Kasumi-1 (cell line): ENCODE measurements at regions not wholly inside any gene's neighbourhood (a gene's known extent, or its start where the extent isn't known, plus 50 kb on each side); places are given as distances from the start of the nearest gene placed in this dataset.
"Not testable (repeated sequence)": the region's sequence is repeated elsewhere in the genome, so short reads cannot be mapped to it uniquely, and the experiment has no call there.

Source experiments
- DNase-seq, 2 experiments: peaks; one replicate each; lab custom pipeline; 2025; lab: John Stamatoyannopoulos, UW

GRCh38 chr1:197985351-197985750 is 68.2 kb downstream of the LHX9 start:
- no peak for DNase-seq

- no peak for DNase-seq
Observed at GRCh38 chr1:197986817-197987216, 69.6 kb downstream of the LHX9 start.

DNA sequence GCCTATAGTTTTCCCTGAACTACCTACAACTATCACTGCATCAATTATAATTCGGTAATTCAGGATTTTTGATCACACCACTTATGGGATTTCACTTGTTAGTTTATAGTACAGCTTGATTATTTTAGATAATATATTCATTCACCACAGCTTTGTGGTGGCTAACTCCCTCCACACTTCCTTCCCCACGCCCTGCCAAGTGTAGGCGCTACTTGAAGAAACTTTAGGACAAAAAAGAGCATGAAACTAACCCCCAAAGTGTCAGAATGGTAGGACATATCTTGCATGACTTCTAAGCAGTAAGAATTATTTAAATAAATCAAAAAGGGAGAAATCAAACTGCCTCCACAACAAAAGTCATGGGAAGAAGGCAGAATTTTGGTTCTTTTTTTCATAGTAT is 70.1 kb downstream of the LHX9 start:
- no peak for DNase-seq

- not testable (repeated sequence) for DNase-seq
Observed at GRCh38 chr1:197988581-197988980, 71.4 kb downstream of the LHX9 start.

GRCh38 chr1:197989058-197989457 is 71.9 kb downstream of the LHX9 start:
- DNase-seq, result no peak

DNA sequence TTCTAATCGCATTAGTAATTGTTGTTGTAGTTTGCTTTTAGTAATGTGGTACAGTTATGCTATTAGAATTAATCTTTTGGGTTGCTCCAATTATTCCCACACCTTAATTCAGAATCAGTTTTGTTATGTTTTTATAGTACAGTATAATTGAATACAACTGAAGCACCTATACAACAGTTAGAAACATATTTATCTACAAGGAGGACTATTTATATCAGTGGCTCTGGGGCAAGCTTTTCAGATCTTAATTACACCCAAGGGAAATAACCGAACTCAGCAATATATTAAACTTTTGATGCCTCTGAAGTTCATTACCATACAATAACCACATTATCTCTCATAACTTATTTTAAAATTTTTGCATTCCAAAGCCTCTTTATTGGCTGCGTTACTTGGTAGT is 74.4 kb downstream of the LHX9 start:
- DNase-seq, result no peak

GRCh38 chr1:197994907-197995407 is 77.8 kb downstream of the LHX9 start:
- no peak for DNase-seq

DNA sequence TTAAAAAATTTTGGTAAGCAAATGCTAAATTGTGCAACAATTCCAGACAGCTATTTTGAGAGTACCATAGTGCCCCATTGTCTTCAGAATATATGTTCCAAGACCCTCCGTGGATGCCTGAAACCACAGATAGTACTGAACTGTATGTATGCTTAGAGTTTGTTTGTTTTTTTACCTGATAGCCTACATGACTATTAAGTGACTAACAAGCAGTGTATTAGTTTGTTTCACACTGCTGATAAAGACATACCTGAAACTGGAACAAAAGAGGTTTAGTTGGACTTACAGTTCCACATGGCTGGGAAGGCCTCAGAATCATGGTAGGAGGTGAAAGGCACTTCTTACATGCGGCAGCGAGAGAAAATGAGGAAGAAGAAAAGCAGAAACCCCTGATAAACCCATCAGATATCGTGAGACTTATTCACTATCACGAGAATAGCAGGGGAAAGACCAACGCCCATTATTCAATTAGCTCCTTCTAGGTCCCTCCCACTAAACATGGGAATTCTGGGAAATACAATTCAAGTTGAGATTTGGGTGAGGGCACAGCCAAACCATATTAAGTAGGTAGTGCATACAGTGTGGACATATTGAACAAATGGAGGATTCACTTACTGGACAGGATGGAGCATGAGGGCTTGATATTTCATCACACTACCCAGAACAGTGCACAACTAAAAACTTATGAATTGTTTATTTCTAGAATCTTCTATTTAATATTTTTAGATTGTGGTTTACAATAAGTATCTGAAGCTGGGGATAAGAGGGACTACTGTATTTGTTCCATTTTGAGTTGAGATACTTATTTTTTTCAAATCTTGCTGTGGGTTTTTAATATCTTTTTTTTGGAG is 78.5 kb downstream of the LHX9 start:
- no peak for DNase-seq

DNA sequence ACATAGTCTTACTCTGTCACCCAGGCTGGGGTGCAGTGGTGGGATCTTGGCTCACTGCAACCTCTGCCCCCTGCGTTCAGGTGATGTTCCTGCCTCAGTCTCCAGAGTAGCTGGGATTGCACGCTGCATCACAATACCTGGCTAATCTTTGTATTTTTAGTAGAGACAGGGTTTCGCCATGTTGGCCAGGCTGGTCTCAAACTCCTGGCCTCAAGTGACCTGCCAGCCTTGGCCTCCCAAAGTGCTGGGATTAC is 79.0 kb downstream of the LHX9 start:
- DNase-seq, result not testable (repeated sequence)

DNA sequence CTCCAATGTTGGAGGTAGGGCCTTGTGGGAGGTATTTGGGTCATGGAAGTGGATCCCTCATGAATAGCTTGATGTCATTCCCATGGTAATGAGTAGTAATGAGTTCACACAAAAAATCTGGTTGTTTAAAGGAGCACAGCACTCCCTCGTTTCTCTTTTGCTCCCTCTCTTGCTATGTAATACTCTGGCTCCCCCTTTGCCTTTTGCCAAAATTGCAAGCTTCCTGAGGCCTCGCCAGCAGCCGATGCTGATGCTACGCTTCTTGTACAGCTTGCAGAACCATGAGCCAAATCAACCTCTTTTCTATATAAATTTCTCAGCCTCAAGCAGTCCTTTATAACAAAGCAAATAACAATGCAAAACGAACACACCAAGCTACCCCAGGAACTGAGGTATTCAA is 80.9 kb downstream of the LHX9 start:
- DNase-seq, result no peak

GRCh38 chr1:198001776-198002408 is 84.7 kb downstream of the LHX9 start:
- DNase-seq, result no peak

GRCh38 chr1:198003468-198003867 is 86.3 kb downstream of the LHX9 start:
- no peak for DNase-seq

GRCh38 chr1:198007011-198007410 is 89.8 kb downstream of the LHX9 start:
- DNase-seq, result no peak

DNA sequence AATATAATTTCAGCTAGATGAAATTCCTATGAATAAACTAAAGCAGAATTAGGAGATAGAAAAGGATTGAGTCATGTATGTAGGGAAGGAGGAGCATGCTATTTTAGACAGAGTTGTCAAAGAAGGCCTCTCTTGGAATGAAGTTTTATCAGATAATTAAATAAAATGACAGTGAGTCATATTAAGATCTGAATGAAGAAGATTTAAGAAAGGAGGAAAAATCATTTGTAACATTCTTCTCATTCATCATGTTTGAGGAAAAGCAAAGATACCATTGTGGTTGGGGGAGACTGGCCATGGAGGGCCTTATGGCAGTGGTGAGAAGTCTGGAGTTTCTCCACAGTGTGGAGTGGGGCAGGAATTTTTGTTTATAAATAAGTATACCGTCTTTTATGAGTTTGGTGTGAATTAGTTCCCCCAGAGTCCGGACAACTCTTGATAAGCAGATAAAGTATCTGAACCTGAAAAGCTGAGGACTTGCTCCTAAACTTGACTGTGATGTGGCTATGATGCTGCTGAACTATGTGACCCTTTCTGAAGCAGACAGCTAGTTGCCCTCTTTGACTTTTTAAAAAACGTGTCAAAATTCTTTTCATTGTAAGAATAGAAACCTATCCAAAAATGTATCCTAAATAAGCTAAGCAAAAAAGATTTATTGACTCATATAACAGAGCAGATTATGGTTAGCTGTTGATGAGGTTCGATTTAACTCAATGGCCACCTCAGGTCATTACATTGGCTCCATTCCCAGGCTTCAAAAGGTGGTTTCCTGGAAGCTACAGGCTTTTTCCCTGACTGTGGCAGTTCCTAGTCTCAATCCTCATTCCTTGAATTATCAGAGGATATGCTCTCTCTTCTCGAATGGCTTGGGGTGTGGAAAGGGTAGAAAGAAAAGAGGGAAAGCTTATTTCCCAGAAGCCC is 90.8 kb downstream of the LHX9 start:
- DNase-seq, result no peak

DNA sequence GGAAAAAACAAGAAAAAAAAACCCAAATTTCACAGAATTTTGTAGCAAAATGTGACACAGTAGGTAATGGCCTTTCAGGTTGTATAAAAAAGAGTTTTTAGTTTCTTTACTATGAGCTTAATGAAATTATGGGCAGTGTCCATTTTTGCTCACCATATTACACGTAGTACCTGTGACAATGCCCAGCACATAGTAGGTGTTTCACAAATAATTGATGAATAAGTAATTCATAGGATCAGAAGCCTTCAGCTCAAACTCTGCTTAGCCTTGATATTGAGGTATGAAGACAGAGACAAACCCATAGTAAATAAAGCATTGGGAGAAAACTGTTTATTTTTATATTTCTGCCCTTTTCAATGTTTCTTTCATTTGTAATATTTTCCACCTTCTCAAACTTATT is 97.2 kb downstream of the LHX9 start:
- no peak for DNase-seq

DNA sequence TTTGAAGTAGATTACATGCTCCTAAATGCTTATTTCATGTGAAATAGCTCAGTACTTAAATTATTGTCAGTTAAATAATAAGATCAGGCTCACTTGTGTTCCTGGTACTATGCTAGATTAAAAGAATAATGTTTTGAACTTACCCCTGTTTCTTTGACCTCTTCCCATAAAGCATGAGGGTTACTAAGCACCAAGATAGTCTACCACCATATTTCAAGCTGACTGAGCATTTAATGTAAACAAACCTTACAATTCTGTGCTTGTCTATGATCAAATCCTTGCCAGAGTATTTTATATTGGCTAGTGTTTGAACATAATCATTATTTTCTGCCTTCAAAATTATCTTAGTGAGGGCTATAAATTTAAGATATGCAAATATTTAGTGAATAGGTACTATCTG is 98.1 kb downstream of the LHX9 start:
- DNase-seq, result no peak

- no peak for DNase-seq
Observed at GRCh38 chr1:198018529-198018928, 101.4 kb downstream of the LHX9 start.

DNA sequence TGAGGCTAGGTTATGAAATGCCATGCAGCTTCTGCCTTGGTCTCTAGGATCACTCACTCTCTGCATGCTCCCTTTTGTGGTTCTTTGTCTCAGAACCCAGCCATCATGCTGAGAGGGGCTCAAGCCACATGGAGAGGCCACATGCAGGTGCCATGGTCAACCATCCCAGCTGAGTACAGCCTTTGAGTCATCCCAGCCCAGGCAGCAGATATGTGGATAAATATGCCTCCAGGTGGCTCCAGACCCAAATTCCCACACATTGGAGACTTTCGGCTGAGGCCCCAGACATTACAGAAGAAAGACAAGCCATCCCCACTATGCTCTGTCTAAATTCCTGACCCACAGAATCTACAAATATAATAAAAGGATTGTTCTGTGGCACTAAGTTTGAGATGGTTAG is 102.0 kb downstream of the LHX9 start:
- DNase-seq, result no peak

GRCh38 chr1:198024336-198024735 is 107.2 kb downstream of the LHX9 start:
- DNase-seq, result no peak

GRCh38 chr1:198024782-198025181 is 107.6 kb downstream of the LHX9 start:
- DNase-seq, result no peak

GRCh38 chr1:198030682-198031081 is 113.5 kb downstream of the LHX9 start:
- DNase-seq, result no peak

DNA sequence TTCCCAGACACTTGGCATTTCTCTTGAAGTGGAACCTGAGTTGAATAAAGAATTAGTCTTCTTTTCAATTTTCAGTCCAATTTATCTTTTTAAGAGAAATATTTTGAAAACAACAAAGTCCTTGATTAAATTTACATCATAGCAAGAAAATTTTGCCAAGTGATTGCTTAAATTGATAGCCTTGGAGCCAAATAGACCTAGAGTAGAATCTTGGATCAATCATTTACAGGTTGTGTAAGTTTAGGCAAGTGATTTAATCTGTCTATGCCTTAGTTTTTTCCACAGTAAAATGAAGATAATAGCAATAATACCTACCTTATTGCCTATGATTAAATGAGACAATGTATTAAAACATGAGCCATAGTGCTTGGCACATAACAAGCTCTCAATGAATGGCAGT is 113.9 kb downstream of the LHX9 start:
- no peak for DNase-seq

DNA sequence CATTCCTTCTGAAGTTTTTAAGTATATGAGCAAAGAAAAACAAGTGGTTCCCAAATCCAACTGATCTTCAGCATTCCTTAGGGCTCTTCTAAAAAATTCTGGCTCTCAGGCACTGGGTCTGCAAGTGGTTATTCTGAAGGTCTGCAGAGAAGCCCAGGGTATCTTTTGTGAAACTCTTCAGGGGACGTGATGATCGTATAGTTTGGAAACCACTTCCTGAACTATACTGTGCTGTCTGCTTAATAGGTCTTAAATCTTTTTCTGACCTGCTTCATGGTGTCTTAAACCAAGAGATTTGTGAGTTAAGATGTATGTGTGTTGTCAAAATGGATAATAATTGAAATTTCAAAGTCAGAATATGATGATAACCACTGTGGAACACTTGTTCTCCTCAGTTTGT is 115.5 kb downstream of the LHX9 start:
- no peak for DNase-seq
